NOMO-1 treated with dmso at 0.1 percent for 144 hours (cell line): ENCODE measurements at regions not wholly inside any gene's neighbourhood (a gene's known extent, or its start where the extent isn't known, plus 50 kb on each side); places are given as distances from the start of the nearest gene placed in this dataset.

Source experiments
- DNase-seq: peaks from one replicate; lab custom pipeline; 2025; ENCODE audit not compliant: unreplicated experiment; lab: John Stamatoyannopoulos, UW

DNA sequence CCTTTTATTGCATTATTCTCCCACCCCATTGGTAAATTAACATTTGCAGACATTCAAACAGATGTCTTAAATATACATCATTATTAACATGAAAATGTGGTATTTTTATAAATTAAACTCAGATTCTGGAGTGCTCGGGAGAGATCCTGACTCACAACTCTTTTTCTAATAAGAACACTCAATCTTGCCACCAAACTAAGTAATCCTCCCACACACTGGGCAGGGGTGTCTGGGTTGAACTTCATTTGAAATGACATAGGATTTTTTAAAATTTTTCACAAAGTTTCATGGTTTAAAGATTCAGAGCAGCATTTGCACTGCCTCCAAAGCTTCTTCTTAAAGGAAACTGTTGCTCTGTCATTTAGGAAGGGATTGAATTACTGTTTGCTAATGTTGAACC is 754.3 kb downstream of the MECOM start:
- DNase-seq: no peak

DNA sequence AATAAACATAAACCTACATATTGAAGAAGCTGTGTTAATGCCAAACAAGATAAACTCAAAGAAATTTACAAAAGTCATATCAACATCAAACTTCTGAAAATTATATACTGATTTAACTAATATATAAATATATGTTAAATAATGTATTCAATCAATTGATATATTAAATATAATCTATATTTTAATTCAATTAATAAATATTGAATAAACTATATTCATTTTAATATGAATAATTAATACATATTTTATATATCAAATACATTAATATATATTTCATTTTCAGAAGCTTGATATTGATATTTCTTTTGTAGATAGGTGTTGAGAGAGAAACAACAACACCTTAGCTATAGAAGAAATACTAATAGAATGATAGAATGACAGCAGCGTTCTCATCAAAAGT is 768.1 kb downstream of the MECOM start:
- DNase-seq: no peak

DNA sequence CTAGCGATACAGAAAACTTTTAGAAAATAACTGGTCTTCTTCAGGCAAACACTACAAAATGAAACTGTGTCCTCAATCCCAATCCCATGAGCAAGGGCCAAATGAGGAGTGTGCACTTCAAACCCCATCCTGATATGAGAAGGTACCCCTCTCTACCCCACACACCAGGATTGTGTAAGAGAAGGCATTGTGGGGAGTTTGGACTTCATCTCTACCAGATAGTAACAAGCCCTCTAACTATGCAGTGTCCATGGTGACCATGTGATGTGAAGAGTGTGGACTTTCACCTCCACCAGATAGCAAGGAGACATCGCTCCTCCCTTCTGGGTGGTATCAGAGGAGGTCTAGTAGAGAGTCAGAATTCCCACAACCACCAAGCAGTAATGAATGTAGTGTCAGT is 769.3 kb downstream of the MECOM start:
- DNase-seq: no peak

DNA sequence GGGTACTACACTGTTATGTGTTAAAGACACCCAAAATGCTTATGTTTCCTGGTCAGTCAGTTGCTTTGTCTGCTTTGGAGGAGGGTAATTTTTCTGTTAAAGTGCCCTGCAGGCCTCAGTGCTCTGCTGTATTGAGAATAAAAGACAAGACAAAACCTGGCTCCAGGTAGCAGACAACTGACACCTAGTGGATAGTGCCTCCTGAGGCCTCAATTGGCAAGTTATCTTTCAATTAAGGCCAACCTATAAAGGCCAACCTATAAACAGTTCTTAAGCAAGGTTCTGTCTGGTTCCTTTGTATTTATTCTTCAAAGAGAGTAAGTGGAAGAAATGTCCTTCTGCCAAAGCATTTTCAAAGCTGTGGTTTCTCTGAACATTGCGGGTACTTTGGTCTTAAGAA is 773.8 kb downstream of the MECOM start:
- DNase-seq: no peak

DNA sequence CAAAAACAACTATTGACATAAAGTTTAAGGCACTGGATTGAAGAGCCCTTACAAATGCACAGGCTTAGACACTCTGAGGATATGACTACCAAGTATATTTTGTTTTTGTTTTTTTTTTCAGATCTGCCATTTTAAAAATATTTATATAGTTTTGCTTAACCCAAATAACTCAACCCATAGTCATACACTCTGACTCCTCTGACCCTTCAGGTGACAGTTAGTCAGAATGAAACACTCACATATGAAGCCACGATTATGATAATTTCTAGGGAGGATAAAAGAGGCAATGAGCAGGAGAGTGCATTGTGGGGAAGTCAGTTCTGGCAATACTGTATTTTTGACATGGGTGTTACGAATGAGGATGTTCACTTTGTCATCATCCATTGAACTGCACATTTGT is 774.7 kb downstream of the MECOM start:
- DNase-seq: no peak

DNA sequence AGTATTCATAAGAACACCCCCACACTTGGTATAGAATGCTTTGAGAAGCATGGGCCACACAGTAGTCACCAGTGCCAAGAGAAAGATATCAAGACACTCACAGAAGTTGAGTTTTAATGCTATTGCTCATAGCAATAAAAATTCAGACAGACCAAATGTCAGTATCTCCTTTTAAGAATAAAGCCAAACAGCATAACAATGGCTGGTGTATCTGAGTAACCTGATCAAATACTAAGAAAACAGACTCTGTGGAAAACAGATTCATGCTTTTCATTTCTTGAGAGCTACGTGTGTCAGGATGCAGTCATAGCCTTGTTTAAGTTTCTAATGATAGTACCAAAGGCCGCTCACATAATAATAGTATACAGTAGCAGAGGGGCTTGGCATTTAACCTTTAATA is 778.5 kb downstream of the MECOM start:
- DNase-seq: no peak

DNA sequence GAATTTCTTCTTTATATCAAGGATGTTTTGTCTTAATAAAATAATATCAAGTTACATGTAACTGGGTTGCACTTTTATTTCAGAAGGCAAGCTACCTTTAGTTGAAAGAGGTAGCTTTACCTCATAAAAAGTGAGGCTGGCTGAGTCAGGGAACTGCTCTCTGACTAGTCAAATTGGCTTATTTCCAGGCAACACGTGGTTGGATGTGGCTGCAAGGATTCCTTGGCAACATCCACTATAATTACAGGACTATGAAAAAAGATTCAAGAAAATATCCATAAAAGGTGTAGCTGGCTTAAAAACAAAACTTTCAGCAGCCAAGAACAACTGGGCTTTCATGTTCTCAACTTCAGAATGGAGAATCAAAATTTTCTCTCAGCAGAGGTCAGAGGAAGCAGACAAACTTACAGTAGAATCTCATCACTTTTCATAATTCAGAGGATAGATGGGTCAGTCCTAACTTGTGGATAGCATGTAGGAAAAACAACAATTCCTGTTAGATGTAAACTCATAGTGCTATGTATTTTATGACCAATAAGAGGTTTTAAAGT is 779.1 kb downstream of the MECOM start:
- DNase-seq: no peak

DNA sequence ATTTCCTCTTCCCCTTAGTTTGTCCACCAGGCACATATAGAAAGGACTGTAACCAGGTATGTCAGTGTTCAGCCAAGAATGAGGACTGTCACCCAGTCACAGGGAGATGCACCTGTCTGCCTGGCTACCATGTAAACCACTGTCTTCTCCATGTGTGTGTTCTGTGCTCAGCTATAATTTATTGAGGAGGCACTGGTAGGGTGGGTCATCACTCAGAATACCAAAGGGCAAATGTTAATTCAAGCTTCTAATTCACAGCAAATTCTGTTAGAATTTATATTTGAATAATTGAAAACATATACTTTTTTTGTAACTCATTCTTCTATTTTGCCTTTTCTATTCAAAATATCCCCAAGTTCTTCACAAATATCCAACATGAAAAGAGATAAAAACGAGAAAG is 780.4 kb downstream of the MECOM start:
- DNase-seq: no peak

DNA sequence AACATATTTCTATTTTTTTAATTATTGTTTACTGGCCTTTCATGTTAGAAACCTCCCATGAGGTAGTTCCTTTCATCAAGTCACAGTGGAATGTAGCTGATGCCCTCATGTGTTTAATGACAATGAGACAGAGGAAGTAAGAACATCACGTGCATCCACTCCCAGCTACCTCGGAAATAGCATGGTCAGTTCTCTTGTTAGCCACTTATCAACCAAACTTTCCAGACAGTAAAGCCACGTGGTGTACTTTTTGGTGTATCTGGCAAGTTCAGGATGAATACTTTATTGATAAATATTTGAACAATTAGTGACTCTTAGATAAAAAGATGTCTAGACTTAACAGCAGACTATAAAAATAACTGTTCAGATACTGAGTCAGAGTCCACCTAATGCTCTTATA is 781.7 kb downstream of the MECOM start:
- DNase-seq: no peak

DNA sequence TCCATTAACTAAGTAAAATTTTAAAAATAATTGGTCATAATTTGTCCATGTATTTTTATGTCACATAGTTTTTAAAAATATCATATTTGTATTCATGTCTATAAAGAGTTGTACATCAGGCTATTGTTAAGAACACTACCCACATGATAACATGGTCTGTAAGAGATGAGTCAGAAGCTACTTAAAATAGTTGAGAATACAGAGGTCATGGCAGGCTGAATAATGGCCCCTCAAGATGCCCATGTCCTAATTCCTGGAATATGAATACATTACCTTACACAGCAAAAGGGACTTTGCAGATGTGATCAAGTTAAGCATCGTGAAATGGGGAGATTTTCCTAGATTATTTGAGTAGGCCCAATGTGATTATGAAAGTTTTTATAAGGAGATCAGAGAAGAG is 782.9 kb upstream of the GOLIM4 start:
- DNase-seq: no peak

DNA sequence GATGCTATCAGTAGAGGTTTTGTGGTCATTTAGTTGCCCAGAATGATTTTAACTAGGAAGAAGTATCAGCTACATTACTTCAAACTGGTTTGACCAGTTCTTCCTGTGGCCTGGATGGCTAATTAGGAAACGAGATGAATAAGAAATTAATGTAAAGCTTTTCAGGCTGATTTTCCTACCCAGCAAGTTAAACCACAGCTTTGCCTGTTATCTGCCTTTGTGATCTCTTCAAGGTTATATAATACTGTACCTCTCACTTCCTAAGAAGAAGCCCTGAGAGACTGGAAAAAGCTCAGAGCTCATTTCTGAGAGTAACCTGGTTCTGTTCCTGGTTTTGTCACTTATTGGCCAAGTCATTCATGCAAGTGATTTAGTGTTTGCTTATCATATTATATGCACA is 782.2 kb upstream of the GOLIM4 start:
- no peak for DNase-seq

DNA sequence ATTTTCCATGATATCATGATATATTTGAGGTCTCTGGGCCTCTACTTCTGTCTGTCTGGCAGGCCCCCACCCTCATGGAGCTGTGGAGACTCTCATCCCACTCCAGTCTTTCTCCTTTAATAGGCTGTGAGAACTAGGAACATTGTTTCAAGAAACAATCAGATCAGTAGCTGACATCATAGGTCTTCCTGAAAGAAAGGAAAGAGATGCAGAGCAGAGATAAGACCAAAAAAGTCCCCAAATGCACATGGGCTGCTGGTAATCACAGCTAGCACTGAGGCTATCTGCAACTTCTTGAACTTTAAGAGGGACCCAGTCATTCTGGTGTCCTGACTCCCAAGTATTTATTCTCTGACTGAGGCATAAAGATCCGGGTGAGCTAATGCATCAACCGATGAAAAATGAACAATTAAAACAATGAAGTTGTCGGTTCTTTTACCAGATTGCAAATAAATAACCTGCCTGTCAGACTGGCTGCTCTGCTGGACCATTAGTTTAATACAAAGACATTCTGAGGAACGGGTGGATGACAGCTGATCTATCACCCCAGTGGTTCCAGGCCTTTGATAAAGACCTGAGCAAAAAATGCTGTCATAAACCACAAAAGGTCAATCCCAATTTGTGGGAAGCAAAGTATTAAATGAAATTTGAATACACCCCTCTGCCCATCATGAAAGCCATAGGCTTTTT is 780.8 kb upstream of the GOLIM4 start:
- DNase-seq: no peak

DNA sequence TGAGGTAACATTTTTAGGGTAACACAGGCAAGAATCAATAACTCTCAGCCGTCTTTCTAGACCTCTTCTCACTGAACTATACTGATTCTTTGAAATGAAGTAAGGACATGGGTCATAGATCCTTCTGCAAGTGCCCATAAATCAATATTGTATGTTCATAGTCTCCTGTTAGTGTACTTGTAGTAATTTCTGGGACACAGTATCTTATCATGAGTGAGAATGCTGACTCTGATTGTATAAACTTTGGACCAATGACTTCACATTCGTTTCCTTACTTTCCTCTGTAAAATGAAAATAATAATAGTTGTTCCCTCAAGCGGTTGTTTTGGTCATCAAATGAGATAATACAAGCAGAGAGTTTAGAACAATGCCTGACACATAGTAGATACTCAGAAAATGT is 777.1 kb upstream of the GOLIM4 start:
- no peak for DNase-seq

DNA sequence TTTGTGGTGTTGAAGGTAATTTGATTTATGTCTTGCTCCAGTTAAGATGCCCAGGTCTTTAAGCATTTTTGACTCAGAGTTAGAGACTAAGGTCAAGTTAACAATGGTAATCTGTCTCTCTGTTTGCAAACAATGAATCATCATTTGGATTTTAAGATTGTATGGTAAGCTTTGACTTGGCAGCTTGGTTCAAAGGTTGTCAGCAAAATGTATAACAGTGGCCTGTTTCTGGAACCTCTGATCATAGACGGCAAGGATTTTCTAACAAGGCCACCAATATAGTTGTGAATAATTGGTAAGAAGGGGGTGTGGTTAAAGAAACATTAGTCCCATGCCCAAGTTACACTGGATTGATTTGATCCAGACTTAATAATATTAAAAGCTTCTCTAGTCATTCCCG is 775.2 kb upstream of the GOLIM4 start:
- DNase-seq: no peak

DNA sequence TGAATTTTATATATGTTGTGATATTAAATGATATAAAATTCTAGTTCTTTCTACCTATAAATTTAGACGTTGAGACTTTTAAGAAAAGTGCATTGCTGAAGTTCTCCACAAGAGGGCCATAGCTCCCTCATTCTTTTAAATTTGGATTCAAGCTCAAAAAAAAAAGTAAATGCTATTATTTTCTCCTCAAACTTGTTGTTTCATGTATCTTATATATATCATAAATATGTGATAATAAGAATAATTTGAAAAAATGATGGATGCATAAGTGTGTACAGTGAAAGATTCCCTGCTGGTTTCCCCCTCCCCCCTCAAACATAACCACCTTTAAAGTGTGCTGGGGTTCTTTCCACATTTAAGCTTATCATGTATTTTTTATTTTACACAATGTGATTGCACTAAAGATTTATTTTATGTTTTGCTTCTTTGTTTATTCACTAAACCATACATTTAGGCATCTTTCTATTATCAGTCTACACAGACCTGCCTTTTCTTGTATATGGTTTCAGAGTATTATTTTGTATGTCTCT is 769.4 kb upstream of the GOLIM4 start:
- DNase-seq: no peak

DNA sequence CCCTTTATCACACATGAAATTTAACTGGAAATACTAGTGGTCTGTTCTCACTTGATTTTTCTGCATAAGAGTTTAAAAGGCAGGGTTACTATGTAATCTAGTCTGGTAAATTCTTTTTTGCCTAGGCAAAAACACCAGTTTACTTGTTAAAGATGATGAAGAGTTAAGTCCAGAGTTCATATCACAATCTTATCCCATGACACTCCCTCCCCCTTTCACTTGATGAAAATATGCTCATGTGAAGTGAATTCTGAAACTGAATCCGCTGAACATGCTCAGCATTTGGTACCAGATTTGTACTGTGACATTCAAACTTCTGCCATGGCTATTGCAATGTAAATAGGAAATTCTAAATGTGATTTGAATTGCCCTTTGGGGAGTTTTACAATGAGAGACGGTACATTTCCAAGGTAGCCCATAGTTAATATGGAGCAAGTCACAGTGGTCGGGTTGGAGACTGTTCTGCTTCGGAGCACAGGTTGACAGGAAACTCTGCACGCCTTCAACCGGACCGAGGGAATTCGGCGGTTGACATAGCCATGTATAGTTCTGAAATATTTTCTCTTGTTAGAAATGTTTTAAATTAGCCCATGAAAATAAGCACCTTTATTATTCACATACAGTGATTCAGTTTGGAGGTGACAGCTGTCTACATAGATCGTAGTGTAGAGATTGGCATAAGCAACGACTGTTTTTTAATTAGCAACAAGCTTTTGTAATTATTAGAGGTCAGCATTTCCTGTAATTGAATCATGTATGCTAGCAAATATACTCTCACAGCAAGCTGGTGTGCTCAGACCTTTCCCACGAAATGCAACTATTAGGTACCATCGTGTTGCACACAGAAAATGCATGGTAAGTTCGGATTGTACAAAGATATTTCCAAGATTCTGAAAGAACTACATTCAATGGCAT is 768.6 kb upstream of the GOLIM4 start:
- no peak for DNase-seq

DNA sequence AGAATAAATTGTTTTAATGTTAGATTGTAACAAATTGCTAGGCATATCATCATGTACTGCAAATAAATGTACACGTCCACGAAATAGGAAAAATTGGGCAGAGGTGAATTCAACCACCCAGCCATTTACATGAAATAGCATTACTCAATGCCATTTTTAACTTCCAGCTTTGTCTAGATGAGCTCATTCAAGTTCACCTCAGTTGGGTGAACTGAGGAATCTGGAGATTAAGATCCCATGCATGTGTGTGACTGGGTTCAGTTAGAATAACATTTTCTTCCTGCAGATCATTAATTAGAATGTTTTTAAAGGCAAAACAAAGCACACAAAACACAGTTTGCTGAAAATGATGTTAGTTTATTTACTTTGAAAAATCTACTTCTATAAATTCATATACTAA is 767.8 kb upstream of the GOLIM4 start:
- DNase-seq: no peak

DNA sequence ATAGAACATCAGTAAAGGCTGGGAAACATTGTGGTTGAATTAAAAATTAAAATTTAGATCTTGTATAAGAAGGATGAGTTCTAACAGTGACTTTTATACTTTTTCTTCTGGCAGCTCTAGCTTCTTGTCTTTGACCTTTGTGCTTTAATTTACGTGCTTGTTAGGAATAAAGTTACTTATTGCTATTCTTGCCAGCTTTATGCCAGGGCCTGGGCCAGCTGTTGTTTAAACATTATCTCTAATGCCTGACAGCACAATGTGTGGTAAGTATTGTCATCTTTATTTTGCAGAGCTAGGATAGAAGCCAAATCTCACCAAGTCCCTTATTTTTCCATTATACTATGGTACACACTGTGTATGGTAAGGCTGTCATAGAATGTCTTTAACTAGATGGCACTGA is 766.7 kb upstream of the GOLIM4 start:
- DNase-seq: no peak

DNA sequence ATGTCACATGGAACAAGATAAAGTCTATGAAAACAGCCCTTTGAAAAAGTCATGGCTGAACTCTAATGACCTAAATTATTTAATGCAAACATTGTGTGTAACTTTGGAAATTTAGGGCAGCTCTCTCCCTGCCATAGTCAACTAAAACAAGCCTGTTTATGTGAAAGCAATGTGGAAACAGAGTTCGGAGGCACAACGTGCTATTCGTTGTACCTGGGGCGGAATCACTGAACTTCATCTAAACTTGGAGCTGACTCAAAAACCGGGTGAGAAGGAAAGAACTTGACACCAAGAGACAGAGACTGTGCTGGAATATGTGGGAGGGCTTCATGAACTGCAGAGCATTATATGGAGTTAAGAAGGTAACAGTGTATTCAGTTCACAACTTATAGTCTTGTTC is 764.9 kb upstream of the GOLIM4 start:
- no peak for DNase-seq

DNA sequence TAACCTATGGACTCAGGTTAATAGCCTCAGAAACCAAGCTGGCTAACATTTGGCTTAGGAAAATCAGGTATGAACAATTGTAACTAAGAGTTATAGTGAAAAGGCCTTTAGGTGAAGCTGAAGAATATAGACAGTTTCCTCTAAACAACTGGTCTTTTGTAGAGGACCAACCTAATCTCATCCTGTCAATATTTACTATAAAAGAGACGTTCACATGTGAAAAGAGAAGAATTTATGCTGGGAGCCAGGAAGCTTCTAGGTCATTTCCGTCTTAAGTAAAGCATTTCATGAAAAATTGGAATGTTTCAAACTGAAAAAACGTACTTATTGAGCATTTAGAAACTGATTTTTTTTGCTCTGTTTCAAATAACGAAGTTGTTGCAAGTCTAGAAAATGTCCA is 764.3 kb upstream of the GOLIM4 start:
- no peak for DNase-seq

DNA sequence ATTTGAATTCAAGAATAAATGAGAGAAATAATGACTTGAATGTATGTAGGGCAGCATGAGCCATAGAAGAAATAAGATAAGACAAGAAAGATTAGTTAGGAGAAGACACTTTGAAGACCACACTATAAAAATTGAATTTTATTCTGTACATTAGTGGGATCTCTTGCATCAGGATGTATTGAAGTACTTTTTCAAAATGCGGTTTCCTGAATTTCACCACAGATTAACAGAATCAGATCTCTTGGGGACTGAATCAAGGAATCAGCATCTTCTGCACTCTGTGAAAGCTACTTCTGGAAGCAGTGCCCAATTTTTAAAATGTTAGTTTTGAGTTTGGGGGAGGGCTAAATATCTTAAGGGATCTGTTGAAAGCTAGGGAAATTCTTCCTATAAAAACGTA is 763.9 kb upstream of the GOLIM4 start:
- no peak for DNase-seq

DNA sequence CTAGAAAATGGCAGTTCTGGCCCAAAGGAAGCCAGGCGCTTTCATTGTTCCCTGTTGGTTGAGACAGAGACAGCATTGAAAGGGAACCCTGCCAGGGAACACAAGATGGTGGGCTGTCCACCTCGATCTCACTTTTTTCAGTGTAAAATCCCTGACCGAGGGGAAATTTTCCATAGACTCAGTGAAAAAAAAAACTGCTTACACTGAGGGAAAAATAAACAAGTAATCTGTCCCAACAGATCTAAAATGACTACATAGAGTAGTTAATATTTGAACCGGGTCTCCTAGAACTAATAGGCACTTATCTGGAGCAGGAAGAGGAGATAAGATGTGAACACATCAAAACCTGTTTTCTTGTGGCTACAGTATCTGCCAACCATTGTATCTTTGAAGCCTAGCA is 763.4 kb upstream of the GOLIM4 start:
- DNase-seq: no peak
